Endothelial cell of umbilical vein (primary cell): ENCODE measurements at regions not wholly inside any gene's neighbourhood (a gene's known extent, or its start where the extent isn't known, plus 50 kb on each side); places are given as distances from the start of the nearest gene placed in this dataset.

ENCODE experiments used
- BruUV-seq: library from RNA; stranded (reverse); fragments of 400-500 nt; replicated peaks from 2 replicates; lab custom pipeline; 2021; lab: Mats Ljungman, UMichigan
- CTCF ChIA-PET: fragments of 300-600, 350-600 bp; sonication (Branson Sonifier 250); formaldehyde crosslinking; loops from one replicate; lab custom pipeline; 2021; ENCODE audit warnings: antibody characterized with exemption, inconsistent platforms; lab: Charles Lee
- POLR2A ChIA-PET: fragments of 300-600, 350-600 bp; sonication (Branson Sonifier 250); formaldehyde crosslinking; loops from one replicate; lab custom pipeline; 2021; ENCODE audit warnings: antibody characterized with exemption, inconsistent platforms; lab: Charles Lee
- DNase-seq: peaks from one replicate; pipeline ENCODE4 v3.0.0-alpha.2; 2011; ENCODE audit warnings: low read depth, low spot score
- FAIRE-seq: peaks from 2 replicates; lab custom pipeline; 2011; peaks lifted over from hg19 to GRCh38; lab: Jason Lieb, UNC
- H2AFZ ChIP-seq: 2 replicates; pipeline ENCODE4 v1.6.0; 2012; ENCODE audit warnings: low read depth, low read length, control low read depth, inconsistent platforms
- H3K27ac ChIP-seq: 2 replicates; pipeline ENCODE4 v1.5.1; 2011; ENCODE audit warnings: low read depth, mild to moderate bottlenecking, control low read depth, low read length, moderate library complexity; ENCODE audit not compliant: insufficient read depth
- H3K27me3 ChIP-seq, 2 experiments: 2 replicates each; pipeline versions ENCODE4 v1.6.0 to v1.6.1; 2011; ENCODE audit warnings: low read length in 2 of 2, mixed read lengths in 1 of 2; ENCODE audit not compliant: control insufficient read depth in 2 of 2, insufficient read depth in 2 of 2
- H3K36me3 ChIP-seq, 2 experiments: 2 replicates in 1 of 2; 3 replicates in 1 of 2; pipeline ENCODE4 v1.5.1; 2011; ENCODE audit warnings: low read length in 2 of 2, mild to moderate bottlenecking in 1 of 2, moderate library complexity in 1 of 2; ENCODE audit not compliant: control insufficient read depth in 2 of 2, insufficient read depth in 2 of 2; ENCODE audit errors: extremely low read depth in 1 of 2
- H3K4me1 ChIP-seq: 3 replicates; pipeline ENCODE4 v1.5.1; 2011; ENCODE audit warnings: mild to moderate bottlenecking, low read length; ENCODE audit not compliant: control insufficient read depth, insufficient read depth; ENCODE audit errors: extremely low read depth
- H3K4me2 ChIP-seq: 2 replicates; pipeline ENCODE4 v1.6.1; 2011; ENCODE audit warnings: low read length, control low read depth, mixed read lengths; ENCODE audit not compliant: insufficient read depth
- H3K4me3 ChIP-seq, 3 experiments: fragments of 200-600 bp in 1 of 3; sonication (generic), shearing (Covaris generic) in 1 of 3; replicated peaks in 1 of 3; 2 replicates each; pipeline ENCODE4 v1.5.1; 2011 to 2016; ENCODE audit warnings: control low read depth in 3 of 3, low read length in 3 of 3, mild to moderate bottlenecking in 2 of 3, inconsistent platforms in 1 of 3, low read depth in 1 of 3, moderate library complexity in 1 of 3; ENCODE audit not compliant: insufficient read depth in 1 of 3
- H3K79me2 ChIP-seq: 2 replicates; pipeline ENCODE4 v1.6.0; 2012; ENCODE audit warnings: low read length, inconsistent platforms; ENCODE audit not compliant: control insufficient read depth, insufficient read depth
- H3K9ac ChIP-seq: replicated peaks from 2 replicates; pipeline ENCODE3; 2011; ENCODE audit warnings: low read length, control low read depth; ENCODE audit not compliant: insufficient read depth; ENCODE audit errors: extremely low read depth
- H3K9me1 ChIP-seq: replicated peaks from 3 replicates; pipeline ENCODE4 v1.6.0; 2011; ENCODE audit warnings: mild to moderate bottlenecking, low read length; ENCODE audit not compliant: control insufficient read depth, insufficient read depth; ENCODE audit errors: extremely low read depth
- H3K9me3 ChIP-seq: replicated peaks from 2 replicates; pipeline ENCODE4 v1.5.1; 2012; ENCODE audit warnings: low read length, inconsistent platforms; ENCODE audit not compliant: control insufficient read depth, insufficient read depth
- H4K20me1 ChIP-seq: replicated peaks from 2 replicates; pipeline ENCODE3; 2011; ENCODE audit warnings: mild to moderate bottlenecking, low read length; ENCODE audit not compliant: control insufficient read depth, insufficient read depth; ENCODE audit errors: extremely low read depth
- GATA2 ChIP-seq: IDR thresholded peaks from 2 replicates; pipeline ENCODE4 v1.7.0; 2011; ENCODE audit warnings: low read depth, mild to moderate bottlenecking, moderate library complexity, mixed read lengths, low read length; ENCODE audit not compliant: insufficient read length, insufficient read depth
- JUN ChIP-seq: IDR thresholded peaks from 2 replicates; pipeline ENCODE4 v1.6.1; 2011; ENCODE audit warnings: borderline replicate concordance, low read depth; ENCODE audit not compliant: insufficient read length, insufficient read depth
- POLR2A ChIP-seq: IDR thresholded peaks from 2 replicates; pipeline ENCODE4 v1.6.1; 2012; ENCODE audit warnings: low read depth, mild to moderate bottlenecking, control low read depth, low read length
- POLR2AphosphoS5 ChIP-seq: IDR thresholded peaks from 2 replicates; pipeline ENCODE4 v1.6.1; 2012; ENCODE audit warnings: low read depth, mild to moderate bottlenecking, control low read depth, low read length, moderate library complexity; ENCODE audit not compliant: insufficient read depth
- dilution Hi-C: fragments of 300-500 bp; cut with MboI; formaldehyde crosslinking; loops from one replicate; pipeline ENCODE4 v1.15.0; 2019; ENCODE audit warnings: low sequenced_read_pairs; ENCODE audit not compliant: extremely low pct_ligation_motif_present
- intact Hi-C: fragments of 100-400 bp; cut with micrococcal nuclease; formaldehyde crosslinking; loops from one replicate; pipeline ENCODE4 v1.10.0; 2022

- no peak for DNase-seq
- BruUV-seq: no TSS peak
- Histone ChIP-seq H3K4me2 (no peak overlapping the region), H3K9me1 (no peaks in the 10 kb centered on the region), H3K9me3 (no peaks in the 10 kb centered on the region), H2AFZ (no peak overlapping the region), H3K79me2 (no peaks in the 10 kb centered on the region), H3K9ac (no peak overlapping the region), H4K20me1 (no peaks in the 10 kb centered on the region), H3K4me1 (peaks cover 25% of the 10 kb centered on the region), H3K36me3 (no peaks in the 10 kb centered on the region), H3K4me3 (no peak overlapping the region), H3K27ac (no peak overlapping the region), H3K27me3 (no peaks in the 10 kb centered on the region)
- FAIRE-seq: no peak
- intact Hi-C loops: no loop called here
- TF ChIP-seq GATA2 (no peak), POLR2AphosphoS5 (no peak)
- CTCF ChIA-PET: interaction anchor here (2.2 to 4.5 kb wide), 2 partner anchors 88 to 202 kb away, joined by 10 to 39 read pairs; no protein-coding TSS in a partner anchor
- dilution Hi-C loops: no loop called here
- POLR2A ChIA-PET: no interaction called here
Measured at GRCh38 chr1:214126697-214127146, 138.9 kb downstream of the PROX1 start.

- no peak for DNase-seq
- CTCF ChIA-PET: no interaction called here
- peak; percentile 23 for TF ChIP-seq JUN
- TF ChIP-seq POLR2A: no peak
- no peaks in the 10 kb centered on the region for H3K36me3 ChIP-seq
- H3K79me2 ChIP-seq: no peaks in the 10 kb centered on the region
- H2AFZ ChIP-seq: no peak overlapping the region
- POLR2A ChIA-PET: no interaction called here
- dilution Hi-C loops: no loop called here
- no peak for FAIRE-seq
- intact Hi-C loops: no loop called here
- no peak overlapping the region for H3K9ac ChIP-seq
- H3K4me1 ChIP-seq: peaks cover 25% of the 10 kb centered on the region
- no peak overlapping the region for H3K4me3 ChIP-seq
- H4K20me1 ChIP-seq: no peaks in the 10 kb centered on the region
- H3K27ac ChIP-seq: no peak overlapping the region
- H3K4me2 ChIP-seq: no peak overlapping the region
- BruUV-seq: no TSS peak
- H3K9me3 ChIP-seq: no peaks in the 10 kb centered on the region
- no peaks in the 10 kb centered on the region for H3K27me3 ChIP-seq
- no peaks in the 10 kb centered on the region for H3K9me1 ChIP-seq
Measured at GRCh38 chr1:214127705-214128104, 139.9 kb downstream of the PROX1 start.
